ENCODE measurements at regions not wholly inside any gene's neighbourhood (a gene's known extent, or its start where the extent isn't known, plus 50 kb on each side); places are given as distances from the start of the nearest gene placed in this dataset.

GRCh38 chr2:12636837-12637581 lies 79.7 kb upstream of the TRIB2 start:
- TF ChIP-seq POLR2A (IDR thresholded peaks at IDR 0.05) = no peak
- no peak for TF ChIP-seq CTCF (IDR thresholded peaks at IDR 0.05)
